ENCODE measurements at regions not wholly inside any gene's neighbourhood (a gene's known extent, or its start where the extent isn't known, plus 50 kb on each side); places are given as distances from the start of the nearest gene placed in this dataset.
"Not testable (repeated sequence)": the region's sequence is repeated elsewhere in the genome, so short reads cannot be mapped to it uniquely, and the experiment has no call there.

DNA sequence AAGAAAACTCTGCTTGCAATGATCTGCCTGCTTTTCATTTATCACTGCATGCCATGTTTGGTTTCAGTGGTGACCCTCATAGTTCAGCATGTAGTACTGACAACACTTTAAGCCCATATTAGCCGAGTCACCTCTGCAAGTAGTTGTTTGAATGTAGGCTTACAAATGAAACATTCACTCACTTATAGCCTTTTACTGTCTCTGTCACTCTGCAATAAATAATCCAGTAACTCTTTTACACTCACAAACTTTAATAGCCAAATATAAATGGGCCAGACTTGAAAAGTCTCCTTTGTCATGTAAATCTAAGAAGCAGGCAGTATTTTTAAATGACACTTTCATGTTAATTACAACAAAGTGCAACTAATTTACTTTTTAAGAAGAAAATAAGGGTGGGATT, 1460.0 kb upstream of the ADGRB3 start:
- DNase-seq, result no peak

DNA sequence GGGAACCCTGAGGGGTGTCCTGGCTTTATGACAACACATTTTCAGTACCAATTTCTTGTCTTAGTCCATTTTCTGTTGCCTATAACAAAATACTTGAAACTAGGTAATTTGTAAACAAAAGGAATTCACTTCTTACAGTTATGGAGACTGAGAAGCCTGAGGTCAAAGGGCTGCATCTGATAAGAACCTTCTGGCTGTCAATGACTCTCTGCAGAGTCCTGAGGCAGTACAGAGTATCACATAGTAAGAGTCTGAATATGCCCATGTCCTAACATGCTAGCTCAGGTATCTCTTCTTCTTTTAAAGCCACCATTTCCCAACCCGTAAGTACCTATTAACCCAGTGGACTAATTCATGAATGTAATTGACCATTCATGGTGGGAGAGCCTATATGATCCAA, 1458.6 kb upstream of the EYS start:
- no peak for DNase-seq

DNA sequence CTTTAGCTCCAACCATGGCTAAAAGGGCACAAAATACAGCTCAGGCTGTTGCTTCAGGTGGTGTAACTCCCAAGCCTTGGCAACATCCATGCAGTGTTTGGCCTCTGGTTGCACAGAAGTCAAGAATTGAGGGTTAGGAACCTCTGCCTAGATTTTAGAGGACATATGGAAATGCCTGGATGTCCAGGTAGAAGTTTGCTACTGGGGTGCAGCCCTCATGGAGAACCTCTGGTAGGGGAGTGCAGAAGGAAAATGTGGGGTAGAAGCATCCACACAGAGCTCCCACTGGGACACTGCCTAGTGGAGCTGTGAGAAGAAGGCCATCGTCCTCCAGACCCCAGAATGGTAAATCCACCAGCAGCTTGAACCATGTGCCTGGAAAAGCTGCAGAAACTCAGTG, 1453.8 kb upstream of the EYS start:
- no peak for DNase-seq

DNA sequence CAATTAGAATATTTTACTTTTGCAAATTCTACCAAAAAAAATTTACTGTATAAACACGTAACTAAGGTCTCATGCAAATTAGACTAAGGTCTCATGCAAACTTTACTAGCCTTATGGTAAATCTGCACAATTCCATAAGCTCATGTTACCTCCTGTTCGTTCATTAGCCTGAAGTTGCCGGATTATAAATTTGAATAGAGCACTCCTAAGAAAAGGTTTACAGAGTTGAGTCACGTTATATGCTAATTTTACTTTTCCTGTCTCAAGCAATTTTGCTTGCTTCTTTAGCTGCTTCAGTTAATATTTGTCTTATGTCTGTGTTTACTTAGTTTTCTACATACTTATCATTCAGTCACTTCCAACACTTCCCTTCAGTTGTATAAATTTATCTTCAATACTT, 1434.0 kb upstream of the EYS start:
- DNase-seq, result no peak

DNA sequence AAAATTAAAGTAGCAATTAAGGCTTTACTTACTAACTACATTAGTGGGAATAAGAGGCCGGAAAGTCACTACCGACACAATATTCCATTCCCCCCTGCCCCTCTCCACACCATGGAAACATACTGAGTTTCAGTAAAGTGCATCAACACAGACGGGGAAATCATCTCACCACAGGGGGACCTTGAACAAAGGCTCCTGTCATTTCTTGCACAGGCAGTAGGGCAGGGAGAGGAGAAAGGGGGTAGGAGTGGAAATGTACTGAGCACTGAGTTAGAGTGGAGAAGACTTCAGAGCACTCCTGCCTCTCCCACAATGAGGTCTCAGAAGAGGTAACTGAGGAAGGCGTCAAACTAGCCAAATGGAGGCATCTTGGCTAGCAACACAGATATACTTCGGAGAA, 1426.9 kb upstream of the EYS start:
- DNase-seq, result no peak

DNA sequence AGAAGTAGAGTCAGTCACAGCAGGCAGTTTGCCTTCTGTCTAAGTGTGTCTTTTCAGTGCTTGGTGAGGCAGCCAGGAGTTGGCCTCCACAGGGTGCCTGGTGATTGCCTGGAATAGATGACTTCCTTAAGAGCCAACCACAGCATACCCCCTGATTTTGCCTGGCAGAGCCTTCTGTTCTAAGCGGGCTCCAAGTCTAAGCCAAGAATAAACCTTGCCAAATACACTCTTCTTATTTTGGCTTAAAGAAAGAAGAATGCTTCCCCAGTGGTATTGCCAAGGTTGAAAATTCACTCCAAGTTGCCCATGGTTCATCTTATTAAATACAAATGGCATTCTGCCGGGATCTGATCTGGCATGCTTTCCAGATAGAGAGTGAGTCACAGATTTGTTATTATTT, 1424.8 kb upstream of the EYS start:
- DNase-seq, result peak in 12 of 14 donors; percentile 6 to 97 (median 50)

DNA sequence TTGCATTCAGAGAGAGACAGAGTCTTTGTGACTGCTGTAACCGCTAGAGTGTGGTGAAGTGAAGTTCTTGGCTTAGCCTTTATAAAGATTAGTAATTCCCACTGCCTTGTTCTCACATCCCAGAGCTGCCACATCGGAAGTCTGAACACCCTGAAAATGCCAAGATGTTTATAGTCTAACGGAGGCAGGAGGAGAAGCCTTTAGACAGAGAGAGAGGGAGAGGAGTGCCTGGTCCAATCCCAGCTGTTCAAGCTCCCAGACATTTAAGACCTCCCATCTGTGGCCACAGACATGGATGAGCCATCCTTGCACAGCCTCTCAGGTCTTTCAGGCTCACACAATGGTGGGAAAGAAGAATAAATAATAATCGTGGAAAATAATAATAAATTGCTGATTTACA, 1422.8 kb upstream of the EYS start:
- DNase-seq, result peak in 2 of 14 donors; percentile 2 to 9

DNA sequence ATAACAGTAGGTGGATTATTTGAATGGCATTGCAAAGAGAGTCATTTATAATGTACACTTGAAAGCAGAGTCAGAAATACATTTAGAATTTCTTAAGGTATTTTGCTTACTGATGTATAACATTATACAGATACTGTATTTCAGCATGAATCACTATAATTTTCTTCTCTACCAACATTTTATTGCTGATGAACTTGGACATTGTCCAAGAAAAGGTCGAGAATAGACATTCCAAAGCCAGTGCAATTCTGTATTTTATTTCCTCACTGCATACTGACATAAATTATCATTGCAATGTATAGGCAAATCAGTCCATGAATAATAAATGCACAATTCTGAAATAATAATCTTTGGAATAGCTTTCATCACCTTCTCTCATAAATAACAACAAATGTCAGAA, 1420.0 kb upstream of the EYS start:
- DNase-seq, result no peak

DNA sequence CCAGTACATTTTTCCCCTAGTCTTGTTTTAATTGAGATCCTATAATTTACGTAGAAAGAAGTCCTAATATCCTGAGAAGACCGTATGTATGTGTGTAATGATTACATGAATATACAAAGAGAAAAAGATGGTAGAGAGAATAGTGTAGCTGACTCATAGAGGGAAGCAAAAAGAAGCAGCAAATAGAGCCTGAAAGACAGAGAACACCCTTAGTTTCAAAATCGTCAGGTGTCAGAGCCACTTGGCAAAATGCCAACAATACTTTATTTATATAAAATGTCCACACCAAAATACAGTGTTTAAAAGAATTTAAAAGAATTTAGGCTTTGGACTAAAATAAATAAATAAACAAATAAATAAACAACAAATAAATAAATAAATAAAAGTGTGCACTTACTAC, 1414.1 kb upstream of the EYS start:
- no peak for DNase-seq

DNA sequence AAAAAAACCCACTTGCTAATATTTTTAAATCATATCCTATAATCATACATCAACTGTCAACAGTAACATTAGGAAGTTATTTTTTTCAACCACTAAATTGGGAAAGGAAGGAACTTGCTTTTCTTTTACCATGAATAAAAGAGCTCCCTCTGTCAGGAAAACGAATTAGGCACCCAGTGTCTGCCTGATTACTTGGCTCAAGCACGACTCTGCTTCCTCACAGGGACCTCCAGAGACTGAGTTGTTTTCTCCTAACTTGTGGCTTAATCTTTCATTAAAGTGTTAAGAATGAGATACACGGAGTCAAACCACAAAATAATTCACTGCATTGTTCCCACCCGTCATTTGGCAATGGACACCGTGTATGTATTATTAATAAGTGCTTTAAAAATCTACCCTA, 1405.1 kb upstream of the EYS start:
- DNase-seq, result no peak

DNA sequence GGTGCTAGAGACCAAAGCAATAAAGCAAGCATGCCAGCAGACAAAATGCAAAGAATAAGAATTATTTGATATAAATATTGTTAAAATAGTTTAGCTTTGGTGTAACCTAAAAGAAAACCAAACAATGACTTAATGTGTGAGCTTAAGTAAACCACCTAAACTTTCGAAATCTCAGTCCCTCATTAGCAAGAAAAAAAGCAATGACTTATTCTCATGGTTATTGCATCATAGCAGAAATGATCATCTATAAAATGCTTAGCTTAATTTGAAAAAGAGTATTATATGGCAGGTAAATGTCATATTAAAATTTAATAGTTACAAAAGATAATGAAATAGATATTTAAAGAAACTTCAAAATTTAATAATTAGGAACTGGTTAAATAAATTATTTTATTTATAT, 1395.7 kb upstream of the EYS start:
- no peak for DNase-seq

DNA sequence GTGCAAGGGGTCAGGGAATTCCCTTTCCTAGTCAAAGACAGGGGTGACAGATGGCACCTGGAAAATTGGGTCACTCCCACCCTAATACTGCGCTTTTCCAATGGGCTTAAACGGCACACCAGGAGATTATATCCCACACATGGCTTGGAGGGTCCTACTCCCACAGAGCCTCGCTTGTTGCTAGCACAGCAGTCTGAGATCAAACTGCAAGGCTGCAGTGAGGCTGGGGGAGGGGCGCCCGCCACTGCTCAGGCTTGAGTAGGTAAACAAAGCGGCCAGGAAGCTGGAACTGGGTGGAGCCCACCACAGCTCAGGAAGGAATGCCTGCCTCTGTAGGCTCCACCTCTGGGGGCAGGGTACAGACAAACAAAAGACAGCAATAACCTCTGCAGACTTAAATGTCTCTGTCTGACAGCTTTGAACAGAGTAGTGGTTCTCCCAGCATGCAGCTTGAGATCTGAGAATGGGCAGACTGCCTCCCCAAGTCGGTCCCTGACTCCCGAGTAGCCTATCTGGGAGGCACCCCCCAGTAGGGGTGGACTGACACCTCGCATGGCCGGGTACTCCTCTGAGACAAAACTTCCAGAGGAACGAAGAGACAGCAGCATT, 1388.7 kb upstream of the EYS start:
- DNase-seq, result not testable (repeated sequence)

DNA sequence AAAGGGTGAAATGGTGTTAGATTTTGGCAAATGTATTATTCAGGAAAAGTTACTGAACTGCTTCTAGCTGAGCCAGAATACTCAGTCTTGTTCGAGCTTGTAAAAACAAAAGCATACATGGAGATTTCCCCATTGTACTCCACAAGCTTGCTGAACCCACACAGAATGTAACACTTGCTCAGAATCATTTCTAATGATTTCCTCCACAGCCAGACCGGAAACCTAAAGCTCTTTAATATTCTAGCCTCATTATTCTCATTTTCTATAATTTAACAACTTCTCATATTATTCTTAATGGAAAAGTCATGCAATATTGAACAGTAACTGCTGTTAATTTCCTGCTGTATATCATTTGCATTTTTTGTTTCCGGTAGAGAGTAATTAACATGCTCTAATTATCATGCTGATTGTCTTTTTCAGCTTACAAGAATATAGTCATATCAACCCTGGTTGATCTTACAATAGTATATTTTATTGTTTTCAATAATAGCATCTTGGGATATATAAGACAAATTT, 1387.5 kb upstream of the EYS start:
- no peak for DNase-seq

DNA sequence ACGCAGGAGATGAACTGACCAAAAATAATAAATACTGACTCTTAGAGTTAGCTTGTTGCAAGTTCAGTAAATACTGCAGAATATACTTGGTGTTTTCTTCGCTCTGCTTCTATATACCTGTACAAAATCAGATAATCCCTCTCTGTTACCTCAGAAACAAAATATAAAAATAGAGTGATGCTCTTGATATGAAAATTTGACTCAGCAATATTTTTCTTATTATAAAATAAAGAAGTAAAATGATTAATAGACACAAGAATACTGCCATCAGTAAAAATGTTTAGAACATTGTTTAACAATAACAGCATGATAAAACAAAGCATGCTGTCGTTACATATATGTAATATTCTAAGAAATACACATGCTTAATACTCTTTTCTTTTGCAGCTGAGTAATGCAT, 1366.9 kb upstream of the EYS start:
- no peak for DNase-seq

DNA sequence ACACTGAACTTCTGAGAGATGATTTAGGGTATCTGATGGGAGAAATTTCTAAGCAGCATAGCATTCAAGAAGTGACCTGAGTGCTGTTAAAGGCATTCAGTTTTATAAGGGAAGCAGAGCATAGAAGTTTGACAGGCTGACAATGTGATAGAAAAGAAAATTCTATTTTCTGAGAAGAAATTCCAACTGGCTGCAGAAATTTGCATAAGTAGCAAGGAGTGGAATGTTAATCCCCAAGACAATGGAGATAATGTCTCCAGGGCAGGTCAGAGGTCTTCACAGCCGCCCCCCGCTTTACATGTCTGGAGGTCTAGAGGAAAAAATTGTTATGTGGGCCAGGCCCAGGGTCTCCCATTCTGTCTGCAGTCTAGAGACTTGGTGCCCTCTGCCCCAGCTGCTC, 1361.8 kb upstream of the EYS start:
- no peak for DNase-seq

DNA sequence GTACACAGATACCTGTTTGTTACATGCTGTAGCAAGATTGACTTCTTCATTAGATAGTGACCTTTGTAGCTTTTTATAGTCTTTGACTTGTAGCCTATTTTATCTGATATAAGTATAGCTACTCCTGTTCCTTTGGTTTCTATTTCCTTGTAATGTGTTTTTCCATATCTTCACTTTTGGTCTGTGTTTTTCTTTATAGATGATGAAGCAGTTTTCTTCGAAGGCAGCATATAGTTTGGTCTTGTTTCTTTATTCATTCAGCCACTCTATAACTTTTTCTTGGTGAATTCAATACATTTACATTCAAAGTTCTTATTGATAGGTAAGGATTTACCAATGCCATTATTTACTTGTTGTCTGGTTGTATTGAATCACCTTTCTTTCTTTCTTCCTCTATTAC, 1357.3 kb upstream of the EYS start:
- no peak for DNase-seq

DNA sequence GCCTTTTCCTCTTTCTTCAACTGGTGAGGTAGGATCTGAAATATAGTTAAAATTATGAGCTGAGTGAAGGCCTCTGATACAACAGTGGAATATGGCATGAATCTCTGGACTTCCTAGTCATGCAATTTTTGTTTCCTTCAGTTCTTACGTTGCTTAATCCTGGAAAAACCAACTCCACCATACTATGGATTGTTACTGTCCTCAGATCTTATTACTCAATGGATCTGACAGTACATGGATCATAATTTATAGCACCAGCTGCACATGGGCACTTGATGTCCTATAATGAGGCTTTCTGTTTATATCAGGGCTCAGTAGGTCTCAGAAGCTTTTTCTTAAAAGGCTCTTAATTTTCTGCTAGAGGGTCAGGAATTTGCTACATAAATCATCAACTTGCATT, 1341.0 kb upstream of the EYS start:
- DNase-seq, result no peak

DNA sequence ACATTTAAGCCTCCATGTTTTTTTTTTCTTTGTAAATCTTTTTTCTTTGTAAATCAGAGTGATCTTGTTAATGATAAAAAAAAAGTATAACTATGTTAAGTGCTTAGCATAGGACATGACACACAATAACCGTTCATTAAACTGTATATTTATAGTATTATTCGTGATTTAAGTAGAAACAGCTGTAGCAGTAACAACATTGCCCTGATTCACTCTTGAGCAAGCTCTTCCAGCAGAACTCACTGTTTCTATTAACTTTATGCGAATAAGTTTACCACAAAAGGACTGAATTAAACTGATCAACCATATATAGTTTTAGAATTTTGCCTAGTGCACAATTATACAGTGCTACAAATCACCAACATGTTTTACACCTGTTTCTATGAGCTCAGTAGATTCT, 1338.0 kb upstream of the EYS start:
- DNase-seq, result no peak

DNA sequence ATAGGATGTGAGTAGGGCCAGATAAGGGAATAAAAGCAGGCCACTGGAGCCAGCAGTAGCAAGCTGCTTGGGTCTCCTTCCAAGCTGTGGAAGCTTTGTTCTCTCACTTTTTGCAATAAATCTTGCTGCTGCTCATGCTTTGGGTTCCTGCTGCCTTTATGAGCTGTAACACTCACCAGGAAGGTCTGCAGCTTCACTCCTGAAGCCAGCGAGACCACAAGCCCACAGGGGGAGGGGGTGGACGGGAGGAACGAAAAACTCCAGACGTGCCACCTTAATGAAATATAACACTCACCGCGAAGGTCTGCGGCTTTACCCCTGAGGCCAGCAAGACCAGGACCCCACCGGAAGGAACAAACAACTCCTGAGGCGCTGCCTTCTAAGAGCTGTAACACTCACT, 1324.4 kb upstream of the EYS start:
- no peak for DNase-seq

DNA sequence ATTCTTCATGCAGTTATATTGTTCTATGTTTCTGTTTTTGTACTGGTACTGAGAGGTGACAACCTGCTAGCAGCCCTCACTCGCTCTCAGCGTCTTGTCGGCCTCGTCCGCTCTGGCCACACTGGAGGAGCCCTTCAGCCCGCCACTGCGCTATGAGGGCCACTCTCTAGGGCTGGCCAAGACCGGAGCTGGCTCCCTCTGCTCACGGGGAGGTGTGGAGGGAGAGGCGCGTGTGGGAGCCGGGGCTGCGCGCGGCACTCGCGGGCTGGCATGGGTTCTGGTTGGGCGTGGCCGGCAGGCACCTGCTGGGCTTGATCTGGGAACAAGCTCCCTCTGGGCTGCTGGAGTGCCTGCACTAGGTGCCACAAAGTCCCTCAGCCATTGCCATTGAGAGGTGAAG, 1323.8 kb upstream of the EYS start:
- no peak for DNase-seq

DNA sequence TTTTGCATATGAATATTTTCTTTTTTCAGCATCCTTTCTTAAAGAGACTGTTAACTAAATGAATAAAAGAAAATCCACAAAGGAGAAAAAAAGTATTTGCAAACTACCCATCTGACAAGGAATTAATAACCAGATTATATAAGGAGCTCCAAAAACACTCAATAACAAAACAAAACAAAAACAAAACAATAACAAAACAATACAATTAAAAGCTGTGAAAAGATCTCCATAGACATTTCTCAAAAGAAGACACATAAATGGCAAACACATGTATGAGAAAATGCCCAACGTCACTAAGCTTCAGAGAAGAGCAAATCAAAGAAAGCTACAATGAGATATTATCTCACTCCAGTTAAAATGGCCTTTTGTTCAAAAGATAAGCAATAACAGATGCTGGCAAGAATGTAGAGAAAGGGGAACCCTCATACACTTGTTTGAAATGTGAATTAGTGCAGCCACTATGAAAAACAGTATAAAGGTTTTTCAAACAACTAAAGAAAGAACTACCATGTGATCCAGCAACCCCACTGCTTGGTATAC, 1310.0 kb upstream of the EYS start:
- DNase-seq, result no peak

DNA sequence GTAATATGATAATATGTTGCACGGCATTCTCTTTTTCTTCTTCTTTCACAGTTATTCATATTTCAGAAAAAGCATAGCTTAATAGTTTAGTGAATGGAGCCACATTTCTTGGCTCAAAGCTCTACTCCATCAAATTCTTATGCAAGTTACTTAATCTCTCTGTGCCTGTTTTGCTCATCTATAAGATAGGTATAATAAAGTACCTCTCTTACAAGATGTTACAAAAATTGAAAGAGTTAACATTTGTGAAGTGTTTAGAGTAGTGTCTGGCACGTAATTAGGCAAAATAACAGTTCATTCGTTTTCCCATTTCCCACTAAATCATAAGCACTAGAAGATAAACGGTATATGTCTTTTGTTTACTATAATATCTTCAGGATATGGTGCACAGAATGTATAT, 1304.4 kb upstream of the EYS start:
- DNase-seq, result no peak

DNA sequence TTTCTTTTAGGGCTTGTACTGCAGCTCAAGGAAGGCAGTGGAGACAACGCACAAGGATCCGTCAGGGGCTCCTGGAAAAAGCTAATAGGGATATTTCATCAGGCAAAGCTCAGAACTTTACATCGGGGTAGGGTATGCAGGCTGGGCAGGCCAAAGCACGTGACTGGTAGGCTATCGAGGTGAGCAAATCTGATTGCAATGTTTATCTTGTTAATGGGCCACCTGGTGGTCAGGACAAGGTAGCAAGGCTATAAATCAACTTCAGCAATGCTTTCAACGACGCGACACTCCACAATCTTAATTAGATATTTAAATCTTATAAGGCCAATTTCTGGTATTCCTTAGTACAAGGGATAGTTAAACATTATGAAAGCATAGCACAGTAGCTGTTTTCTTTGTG, 1302.8 kb upstream of the EYS start:
- no peak for DNase-seq

DNA sequence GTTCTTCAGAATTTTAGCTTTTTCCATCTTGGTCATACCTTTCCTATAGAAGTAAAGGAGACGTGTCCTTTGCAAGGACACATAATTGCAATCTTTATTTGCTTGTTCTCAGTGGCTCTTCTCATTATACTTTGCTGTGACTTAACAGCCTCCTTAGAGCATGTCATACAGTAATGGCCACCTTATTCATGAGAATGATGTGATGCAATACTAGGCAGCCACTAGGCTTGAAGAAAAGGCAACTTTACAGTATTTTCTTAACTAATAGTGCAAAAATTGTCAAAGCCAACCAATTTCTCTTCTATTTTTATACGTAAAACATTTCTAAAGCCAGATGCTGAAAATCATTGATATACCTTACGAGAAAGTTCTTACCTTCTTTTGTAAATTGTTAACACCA, 1296.8 kb upstream of the EYS start:
- DNase-seq, result no peak

DNA sequence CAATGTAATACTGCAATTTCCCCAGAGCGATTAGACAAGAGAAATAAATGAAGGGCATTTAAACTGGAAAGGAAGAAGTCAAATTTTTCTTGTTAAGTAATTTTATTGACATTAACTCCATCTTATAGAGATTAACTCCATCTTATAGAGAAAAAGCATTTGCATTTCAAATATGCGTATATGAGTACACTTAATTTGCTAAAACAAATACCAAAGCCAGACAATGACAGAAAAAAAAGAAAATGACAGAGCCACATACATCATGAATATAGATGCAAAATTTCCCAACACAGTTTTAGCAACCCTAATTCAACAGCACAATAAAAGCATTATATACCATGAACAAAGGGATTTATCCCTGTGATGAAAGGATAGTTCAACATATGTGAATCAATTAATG, 1293.1 kb upstream of the EYS start:
- no peak for DNase-seq

All from C1 segment of cervical spinal cord (tissue), 14 donors.